Astrocyte (in vitro differentiated cells and primary cell): ENCODE measurements at regions not wholly inside any gene's neighbourhood (a gene's known extent, or its start where the extent isn't known, plus 50 kb on each side); places are given as distances from the start of the nearest gene placed in this dataset.

Experiments used
- DNase-seq: peaks from one replicate; pipeline ENCODE4 v3.0.0-alpha.2; 2010; ENCODE audit warnings: low read depth
- FAIRE-seq: peaks from 2 replicates; lab custom pipeline; 2011; peaks lifted over from hg19 to GRCh38; lab: Jason Lieb, UNC
- H2AFZ ChIP-seq: 2 replicates; pipeline ENCODE4 v1.6.0; 2012; ENCODE audit warnings: low read depth, low read length, inconsistent platforms
- H3K27ac ChIP-seq: 2 replicates; pipeline ENCODE4 v1.5.1; 2011; ENCODE audit warnings: low read depth, low read length, inconsistent platforms
- H3K27me3 ChIP-seq: 2 replicates; pipeline ENCODE4 v1.6.0; 2011; ENCODE audit warnings: low read length, inconsistent platforms; ENCODE audit not compliant: insufficient read depth
- H3K36me3 ChIP-seq: 2 replicates; pipeline ENCODE4 v1.5.1; 2011; ENCODE audit warnings: low read length, inconsistent platforms; ENCODE audit not compliant: insufficient read depth
- H3K4me1 ChIP-seq: 2 replicates; pipeline ENCODE4 v1.5.1; 2011; ENCODE audit warnings: low read length, inconsistent platforms; ENCODE audit not compliant: insufficient read depth
- H3K4me2 ChIP-seq: 2 replicates; pipeline ENCODE4 v1.6.0; 2012; ENCODE audit warnings: low read length, inconsistent platforms
- H3K4me3 ChIP-seq: 2 replicates; pipeline ENCODE4 v1.5.1; 2011; ENCODE audit warnings: low read depth, mild to moderate bottlenecking, low read length, inconsistent platforms; ENCODE audit not compliant: insufficient read depth
- H3K79me2 ChIP-seq: 2 replicates; pipeline ENCODE4 v1.6.0; 2012; ENCODE audit warnings: mild to moderate bottlenecking, low read length, inconsistent platforms; ENCODE audit not compliant: insufficient read depth
- H3K9ac ChIP-seq: 2 replicates; pipeline ENCODE4 v1.6.0; 2012; ENCODE audit warnings: mild to moderate bottlenecking, low read length, inconsistent platforms
- H3K9me3 ChIP-seq: 2 replicates; pipeline ENCODE4 v1.5.1; 2012; ENCODE audit warnings: low read depth, mild to moderate bottlenecking, low read length, inconsistent platforms; ENCODE audit not compliant: insufficient read depth
- H4K20me1 ChIP-seq: 2 replicates; pipeline ENCODE4 v1.6.0; 2012; ENCODE audit warnings: low read length, inconsistent platforms; ENCODE audit not compliant: insufficient read depth
- H3K27ac Mint-ChIP-seq: one replicate; pipeline ENCODE4 v1.8.0; 2021; ENCODE audit warnings: mild to moderate bottlenecking, mixed read lengths; ENCODE audit not compliant: unreplicated experiment
- H3K27me3 Mint-ChIP-seq: one replicate; pipeline ENCODE4 v1.8.0; 2021; ENCODE audit warnings: low read depth, mixed read lengths; ENCODE audit not compliant: unreplicated experiment
- H3K36me3 Mint-ChIP-seq: one replicate; pipeline ENCODE4 v1.8.0; 2021; ENCODE audit warnings: low read depth, mixed read lengths; ENCODE audit not compliant: unreplicated experiment
- H3K4me1 Mint-ChIP-seq: one replicate; pipeline ENCODE4 v1.8.0; 2021; ENCODE audit warnings: low read depth, mixed read lengths; ENCODE audit not compliant: unreplicated experiment
- H3K4me3 Mint-ChIP-seq: one replicate; pipeline ENCODE4 v1.8.0; 2021; ENCODE audit warnings: mild to moderate bottlenecking, moderate library complexity, mixed read lengths; ENCODE audit not compliant: unreplicated experiment
- H3K9me3 Mint-ChIP-seq: one replicate; pipeline ENCODE4 v1.8.0; 2021; ENCODE audit warnings: mild to moderate bottlenecking, mixed read lengths; ENCODE audit not compliant: unreplicated experiment
- CTCF ChIP-seq: IDR thresholded peaks from 2 replicates; pipeline ENCODE4 v1.5.1; 2011; ENCODE audit warnings: low read depth, mild to moderate bottlenecking, inconsistent platforms, low read length, moderate library complexity; ENCODE audit not compliant: insufficient read depth
- EZH2 ChIP-seq: IDR thresholded peaks from 2 replicates; pipeline ENCODE4 v1.6.1; 2012; ENCODE audit warnings: mild to moderate bottlenecking, low read length, inconsistent platforms; ENCODE audit not compliant: insufficient read depth

DNA sequence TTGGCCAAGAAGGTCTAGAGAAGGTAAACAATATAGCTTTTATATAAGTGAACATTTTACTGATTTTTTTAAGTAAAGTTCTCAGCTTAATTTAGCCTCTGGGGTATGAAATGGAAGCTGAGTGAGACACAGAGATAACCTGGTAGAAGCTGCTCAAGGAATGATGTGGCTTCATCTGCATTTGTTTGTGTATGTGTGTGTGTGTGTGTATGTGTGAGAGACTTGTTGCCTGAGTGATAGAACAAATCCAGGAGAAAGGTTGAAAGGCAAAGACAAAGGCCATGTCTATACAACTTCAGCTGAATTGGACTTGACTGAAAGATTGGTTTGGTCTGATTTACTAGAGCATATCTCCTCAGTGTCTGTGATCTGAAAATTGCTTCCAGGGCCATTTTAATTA, 63.6 kb downstream of the PCDH7 start:
- no peaks in the 10 kb centered on the region for H3K79me2 ChIP-seq
- DNase-seq (no peak), FAIRE-seq (no peak)
- no peaks in the 10 kb centered on the region for H3K9me3 ChIP-seq
- H3K36me3 ChIP-seq, result no peaks in the 10 kb centered on the region
- Mint-ChIP-seq H3K4me1 (peaks cover 7% of the 10 kb centered on the region), H3K36me3 (peaks cover 2% of the 10 kb centered on the region), H3K27ac (no peak overlapping the region), H3K27me3 (no peaks in the 10 kb centered on the region), H3K9me3 (no peaks in the 10 kb centered on the region), H3K4me3 (no peak overlapping the region)
- H3K27me3 ChIP-seq, result no peaks in the 10 kb centered on the region
- TF ChIP-seq CTCF (no peak), EZH2 (no peak)
- no peaks in the 10 kb centered on the region for H4K20me1 ChIP-seq
- H3K27ac ChIP-seq, result no peak overlapping the region
- no peak overlapping the region for H3K4me2 ChIP-seq
- no peaks in the 10 kb centered on the region for H3K4me1 ChIP-seq
- H3K9ac ChIP-seq, result no peak overlapping the region
- no peak overlapping the region for H2AFZ ChIP-seq
- no peak overlapping the region for H3K4me3 ChIP-seq

DNA sequence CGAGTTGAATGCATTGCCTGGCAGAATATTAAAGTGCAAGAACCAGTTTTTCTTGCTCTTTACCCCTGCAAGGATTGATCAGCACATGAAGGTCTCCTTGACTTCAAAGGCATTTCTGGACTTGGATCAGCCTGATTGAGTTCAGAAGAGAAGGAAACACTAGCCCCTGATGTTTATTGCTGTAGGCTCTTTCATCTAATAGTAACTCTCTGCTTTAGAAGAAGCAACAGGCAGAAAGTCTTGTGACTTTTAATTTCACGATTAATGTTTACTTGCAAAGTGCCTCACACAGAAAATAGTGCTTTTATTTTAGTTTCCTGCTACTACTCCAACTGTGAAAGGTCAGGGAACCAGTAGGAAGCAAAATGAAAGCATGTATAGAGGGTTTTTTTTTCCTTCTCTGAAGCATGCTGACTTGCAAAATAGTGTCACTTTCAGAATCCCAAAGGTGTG, 69.1 kb downstream of the PCDH7 start:
- Mint-ChIP-seq H3K36me3 (no peaks in the 10 kb centered on the region), H3K27ac (no peak overlapping the region), H3K9me3 (no peaks in the 10 kb centered on the region), H3K27me3 (no peaks in the 10 kb centered on the region), H3K4me3 (no peak overlapping the region), H3K4me1 (peaks cover 12% of the 10 kb centered on the region)
- Histone ChIP-seq H2AFZ (no peak overlapping the region), H4K20me1 (no peaks in the 10 kb centered on the region), H3K9ac (no peak overlapping the region), H3K9me3 (no peaks in the 10 kb centered on the region), H3K79me2 (no peaks in the 10 kb centered on the region), H3K4me2 (no peak overlapping the region), H3K27me3 (no peaks in the 10 kb centered on the region), H3K4me1 (no peaks in the 10 kb centered on the region), H3K36me3 (no peaks in the 10 kb centered on the region), H3K4me3 (no peak overlapping the region), H3K27ac (no peak overlapping the region)
- DNase-seq, result no peak
- TF ChIP-seq EZH2 (no peak), CTCF (no peak)
- no peak for FAIRE-seq

- H3K27me3 Mint-ChIP-seq, result no peaks in the 10 kb centered on the region
- H3K4me1 Mint-ChIP-seq, result peaks cover 12% of the 10 kb centered on the region
- no peaks in the 10 kb centered on the region for H3K9me3 Mint-ChIP-seq
- Histone ChIP-seq H3K9ac (no peak overlapping the region), H4K20me1 (no peaks in the 10 kb centered on the region), H3K27ac (no peak overlapping the region), H3K79me2 (no peaks in the 10 kb centered on the region), H3K36me3 (no peaks in the 10 kb centered on the region), H3K9me3 (no peaks in the 10 kb centered on the region), H3K4me1 (no peaks in the 10 kb centered on the region), H3K4me2 (no peak overlapping the region), H3K27me3 (no peaks in the 10 kb centered on the region), H2AFZ (no peak overlapping the region), H3K4me3 (no peak overlapping the region)
- no peaks in the 10 kb centered on the region for H3K36me3 Mint-ChIP-seq
- H3K4me3 Mint-ChIP-seq, result no peak overlapping the region
- no peak for FAIRE-seq
- DNase-seq, result no peak
- no peak overlapping the region for H3K27ac Mint-ChIP-seq
- no peak for TF ChIP-seq EZH2
- TF ChIP-seq CTCF, result no peak
Measured at GRCh38 chr4:30790123-30790522, 70.0 kb downstream of the PCDH7 start.
